ENCODE measurements at regions not wholly inside any gene's neighbourhood (a gene's known extent, or its start where the extent isn't known, plus 50 kb on each side); places are given as distances from the start of the nearest gene placed in this dataset.

DNA sequence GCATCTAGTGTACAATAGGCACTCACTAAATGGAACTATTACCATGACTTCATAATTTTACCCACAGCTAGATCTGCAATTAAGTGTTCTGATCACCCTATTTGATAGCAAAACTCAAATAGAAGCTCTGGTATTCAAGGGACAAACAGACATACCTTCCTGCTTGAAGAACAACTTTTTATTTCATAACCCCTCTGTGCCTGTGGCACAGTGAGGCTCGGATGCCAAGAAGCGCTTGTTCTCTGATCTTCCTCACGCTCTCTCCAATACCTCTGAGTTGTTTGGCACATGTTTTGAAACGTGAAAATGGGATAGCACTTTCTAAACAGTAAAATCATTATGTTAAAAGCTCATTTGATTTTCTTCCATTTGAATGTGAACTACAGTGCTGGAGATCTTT is 232.0 kb downstream of the KLF5 start:
- no peak for DNase-seq (ENCODE audit: low spot score)

DNA sequence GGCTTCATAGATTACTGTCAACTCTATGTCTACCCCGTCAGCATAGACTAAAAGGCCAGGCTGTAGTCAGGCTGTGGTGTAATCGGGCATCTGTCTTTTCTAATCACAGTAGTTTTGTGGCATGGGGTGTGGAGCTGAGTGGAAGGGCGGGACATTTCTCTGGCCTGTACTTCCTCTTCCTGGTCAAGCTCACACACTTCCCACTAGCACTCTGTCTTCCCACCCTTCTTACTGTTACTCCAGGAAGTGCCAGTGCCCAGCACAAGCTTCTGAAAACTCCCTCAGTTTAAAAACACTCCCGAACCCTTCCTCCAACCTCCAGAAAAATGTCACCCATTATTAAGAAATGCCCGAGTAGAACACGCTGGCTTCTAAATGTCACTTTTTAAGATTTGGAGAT is 229.8 kb downstream of the KLF5 start:
- DNase-seq (ENCODE audit: low spot score), result no peak

DNA sequence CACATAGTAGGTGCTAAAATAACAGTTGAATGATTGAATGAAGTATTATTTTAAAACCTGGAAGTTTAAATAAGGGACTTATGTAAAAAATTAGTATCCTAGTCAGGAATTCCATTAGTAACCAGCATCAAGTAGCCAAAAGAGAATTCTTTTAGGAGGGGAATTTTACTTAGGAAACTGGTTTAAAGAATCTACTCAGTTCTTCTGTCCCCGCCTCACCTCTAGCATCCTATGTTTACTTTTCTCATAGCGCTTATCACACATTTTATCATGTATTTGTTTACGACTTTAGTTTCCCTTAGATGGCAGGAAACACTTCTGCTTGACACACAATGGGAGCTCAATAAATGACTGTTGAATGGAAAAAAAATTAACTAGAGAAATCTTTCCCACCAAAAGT is 229.0 kb downstream of the KLF5 start:
- no peak for DNase-seq (ENCODE audit: low spot score)

GRCh38 chr13:73286942-73287620 is 228.3 kb downstream of the KLF5 start:
- DNase-seq (ENCODE audit: low spot score), result no peak

- DNase-seq (ENCODE audit: low spot score), result no peak
These were observed 227.4 kb downstream of the KLF5 start for GRCh38 chr13:73286177-73286576.

GRCh38 chr13:73284081-73284874 is 225.5 kb downstream of the KLF5 start:
- no peak for DNase-seq (ENCODE audit: low spot score)

- DNase-seq (ENCODE audit: low spot score), result no peak
These were observed 224.8 kb downstream of the KLF5 start for GRCh38 chr13:73283636-73284035.

GRCh38 chr13:73281746-73282145 is 222.9 kb downstream of the KLF5 start:
- no peak for DNase-seq (ENCODE audit: low spot score)

DNA sequence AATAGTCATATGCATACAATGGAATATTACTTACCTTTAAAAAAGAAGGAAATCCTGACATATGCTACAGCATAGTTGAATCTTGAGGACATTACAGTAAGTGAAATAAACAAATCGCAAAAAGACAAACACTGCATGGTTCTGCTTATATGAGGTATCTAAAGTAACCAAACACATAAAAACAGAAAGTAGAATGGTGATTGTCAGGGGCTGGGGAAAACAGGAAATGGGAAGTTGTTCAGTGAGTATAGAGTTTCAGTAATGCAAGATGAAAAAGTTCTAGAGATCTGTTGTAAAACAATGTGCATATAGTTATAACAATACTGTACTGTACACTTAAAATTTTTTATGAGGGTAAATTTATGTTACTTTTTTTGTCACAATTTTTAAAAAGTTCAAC is 219.4 kb downstream of the KLF5 start:
- no peak for DNase-seq (ENCODE audit: low spot score)

- DNase-seq (ENCODE audit: low spot score), result no peak
These were observed 216.4 kb downstream of the KLF5 start for GRCh38 chr13:73275163-73275562.

DNA sequence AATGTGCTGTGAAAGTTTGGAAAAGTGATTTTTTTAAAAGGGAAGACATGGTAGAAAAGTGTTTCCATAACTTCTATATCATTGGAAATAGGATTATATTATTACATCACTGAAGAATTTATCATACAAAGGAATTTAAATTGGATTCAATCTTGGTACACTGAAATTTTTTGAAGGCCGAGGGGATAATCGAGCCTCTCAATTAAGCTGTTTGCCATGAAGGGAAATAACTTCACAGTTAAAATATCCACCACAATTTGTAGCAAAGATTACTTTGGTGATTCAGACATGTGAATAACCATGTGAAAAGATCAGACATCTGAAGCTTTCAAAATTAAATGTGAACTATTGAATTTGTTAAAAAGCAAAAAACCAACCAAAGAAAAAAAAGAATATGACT is 215.3 kb downstream of the KLF5 start:
- no peak for DNase-seq (ENCODE audit: low spot score)

GRCh38 chr13:73273745-73274144 is 214.9 kb downstream of the KLF5 start:
- DNase-seq (ENCODE audit: low spot score), result no peak

- DNase-seq (ENCODE audit: low spot score), result no peak
These were observed 214.5 kb downstream of the KLF5 start for GRCh38 chr13:73273276-73273675.

DNA sequence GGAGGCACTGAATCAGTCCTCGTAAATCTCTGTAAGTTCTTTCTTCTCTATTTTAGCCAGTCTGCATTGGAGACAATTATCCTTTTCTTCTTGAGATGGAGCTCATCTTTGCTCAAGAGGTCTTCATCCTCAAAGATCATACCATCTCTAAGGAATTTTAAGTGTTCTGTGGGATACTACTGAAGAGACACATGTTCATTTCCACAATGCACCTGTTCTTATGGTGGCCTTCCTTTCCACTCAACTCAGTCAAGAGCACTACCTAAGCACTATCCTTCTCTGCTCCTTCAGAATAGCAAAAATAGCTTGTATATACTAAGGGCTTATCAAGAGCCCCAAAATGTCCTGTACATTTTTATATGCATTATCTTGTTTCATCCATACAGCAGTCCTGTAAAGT is 214.0 kb downstream of the KLF5 start:
- DNase-seq (ENCODE audit: low spot score), result no peak

DNA sequence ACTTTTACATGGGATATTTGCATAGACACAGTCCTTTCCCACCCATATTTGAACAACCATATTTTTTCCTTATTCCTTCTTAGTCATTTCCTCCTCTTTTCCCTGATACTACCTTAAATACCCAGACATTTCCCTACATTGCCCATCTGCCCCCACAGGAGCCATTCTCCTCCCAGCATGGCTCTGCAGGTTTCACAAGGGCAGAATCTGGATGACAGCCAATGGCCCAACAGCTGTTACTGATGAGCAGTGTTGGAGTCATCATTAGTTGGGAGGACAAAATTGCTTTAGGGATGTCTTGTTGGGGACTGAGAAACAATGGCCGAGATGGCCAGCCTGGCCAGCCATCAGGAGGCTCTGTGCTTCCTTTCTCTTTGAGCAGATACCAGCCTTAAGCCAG is 209.5 kb downstream of the KLF5 start:
- DNase-seq (ENCODE audit: low spot score), result no peak

GRCh38 chr13:73266640-73267180 is 207.9 kb downstream of the KLF5 start:
- no peak for DNase-seq (ENCODE audit: low spot score)

GRCh38 chr13:73262862-73263627 is 204.2 kb downstream of the KLF5 start:
- no peak for DNase-seq (ENCODE audit: low spot score)

GRCh38 chr13:73261739-73262216 is 203.0 kb downstream of the KLF5 start:
- no peak for DNase-seq (ENCODE audit: low spot score)

- no peak for DNase-seq (ENCODE audit: low spot score)
These were observed 200.5 kb downstream of the KLF5 start for GRCh38 chr13:73259061-73260017.

GRCh38 chr13:73258406-73258805 is 199.6 kb downstream of the KLF5 start:
- no peak for DNase-seq (ENCODE audit: low spot score)

DNA sequence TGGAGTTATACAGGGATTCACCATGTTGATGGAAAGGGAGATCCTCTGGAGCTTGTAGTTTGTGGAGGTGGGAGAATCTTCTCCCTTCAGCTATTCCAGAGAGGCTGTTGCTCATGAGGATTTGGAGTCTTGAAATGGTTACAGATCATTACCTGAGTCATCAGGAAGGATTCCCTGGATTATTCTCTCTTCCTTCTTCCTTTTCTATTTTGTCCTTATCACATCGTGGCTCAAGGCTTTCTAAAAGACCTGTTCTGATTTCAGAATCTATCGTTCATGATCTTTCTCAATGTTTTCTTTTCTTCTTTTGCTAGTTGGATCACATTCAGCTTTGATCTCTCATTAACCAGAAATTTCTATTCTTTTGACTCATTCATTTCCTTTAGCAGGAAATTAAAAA is 196.0 kb downstream of the KLF5 start:
- DNase-seq (ENCODE audit: low spot score), result no peak

Data from putamen (tissue), 1 donor.